ENCODE measurements at regions not wholly inside any gene's neighbourhood (a gene's known extent, or its start where the extent isn't known, plus 50 kb on each side); places are given as distances from the start of the nearest gene placed in this dataset.

DNA sequence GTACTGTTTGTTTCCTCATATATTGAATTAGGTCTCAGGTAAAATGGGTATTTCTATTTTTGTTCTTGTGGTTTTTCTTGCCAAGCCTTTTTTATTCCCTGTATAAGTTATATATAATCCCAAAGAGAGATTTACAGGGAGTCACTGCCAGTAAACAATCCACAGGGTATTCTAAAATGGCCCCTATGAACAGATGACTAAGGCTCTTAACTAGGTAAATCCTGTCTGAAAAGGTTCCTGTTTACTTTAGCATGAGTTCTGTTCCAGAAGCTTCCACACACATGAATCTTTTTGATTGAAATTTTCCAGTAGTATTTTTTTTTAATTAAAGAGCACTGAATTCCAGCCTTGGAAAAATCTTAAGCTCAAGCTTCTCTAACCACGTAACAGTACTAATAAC, 552.8 kb upstream of the CCDC179 start:
- H3K27ac Mint-ChIP-seq: no peak overlapping the region
- peaks cover 2% of the 10 kb centered on the region for H3K4me1 Mint-ChIP-seq (ENCODE audit: low read depth)
- no peaks in the 10 kb centered on the region for H3K27me3 Mint-ChIP-seq
- DNase-seq (ENCODE audit: low spot score, unreplicated experiment): no peak
- peaks cover 39% of the 10 kb centered on the region for H3K9me3 Mint-ChIP-seq (ENCODE audit: low read depth)
- TF ChIP-seq, protein P1, sequence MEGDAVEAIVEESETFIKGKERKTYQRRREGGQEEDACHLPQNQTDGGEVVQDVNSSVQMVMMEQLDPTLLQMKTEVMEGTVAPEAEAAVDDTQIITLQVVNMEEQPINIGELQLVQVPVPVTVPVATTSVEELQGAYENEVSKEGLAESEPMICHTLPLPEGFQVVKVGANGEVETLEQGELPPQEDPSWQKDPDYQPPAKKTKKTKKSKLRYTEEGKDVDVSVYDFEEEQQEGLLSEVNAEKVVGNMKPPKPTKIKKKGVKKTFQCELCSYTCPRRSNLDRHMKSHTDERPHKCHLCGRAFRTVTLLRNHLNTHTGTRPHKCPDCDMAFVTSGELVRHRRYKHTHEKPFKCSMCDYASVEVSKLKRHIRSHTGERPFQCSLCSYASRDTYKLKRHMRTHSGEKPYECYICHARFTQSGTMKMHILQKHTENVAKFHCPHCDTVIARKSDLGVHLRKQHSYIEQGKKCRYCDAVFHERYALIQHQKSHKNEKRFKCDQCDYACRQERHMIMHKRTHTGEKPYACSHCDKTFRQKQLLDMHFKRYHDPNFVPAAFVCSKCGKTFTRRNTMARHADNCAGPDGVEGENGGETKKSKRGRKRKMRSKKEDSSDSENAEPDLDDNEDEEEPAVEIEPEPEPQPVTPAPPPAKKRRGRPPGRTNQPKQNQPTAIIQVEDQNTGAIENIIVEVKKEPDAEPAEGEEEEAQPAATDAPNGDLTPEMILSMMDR (IDR thresholded peaks at IDR 0.05; ENCODE audit: unreplicated experiment): no peak
- peaks cover 3% of the 10 kb centered on the region for H3K36me3 Mint-ChIP-seq (ENCODE audit: insufficient read depth)
- no peak overlapping the region for H3K4me3 Mint-ChIP-seq (ENCODE audit: low read depth)

DNA sequence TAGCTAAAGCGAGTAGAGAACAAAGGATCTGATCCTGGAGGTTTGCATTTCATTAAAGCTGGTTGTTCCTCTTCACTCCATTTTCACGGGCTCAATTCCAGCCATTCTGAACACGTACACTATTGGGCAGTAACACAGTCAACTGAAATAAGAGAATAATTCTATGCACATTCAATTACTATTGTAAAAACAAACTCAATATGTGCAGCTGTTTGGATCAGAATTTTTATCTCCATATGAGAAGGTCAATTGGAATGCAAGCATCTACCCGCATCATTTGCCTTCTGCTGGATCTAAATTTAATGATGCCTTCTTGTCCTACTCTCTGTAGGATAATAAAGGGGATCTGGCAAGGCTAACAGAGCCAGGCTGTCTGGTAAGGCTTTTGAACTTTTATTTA, 562.8 kb upstream of the CCDC179 start:
- no peaks in the 10 kb centered on the region for H3K36me3 Mint-ChIP-seq (ENCODE audit: insufficient read depth)
- H3K27me3 Mint-ChIP-seq: no peaks in the 10 kb centered on the region
- no peak for DNase-seq (ENCODE audit: low spot score, unreplicated experiment)
- TF ChIP-seq, protein P1 (IDR thresholded peaks at IDR 0.05; ENCODE audit: unreplicated experiment): no peak
- H3K4me1 Mint-ChIP-seq (ENCODE audit: low read depth): no peaks in the 10 kb centered on the region
- H3K9me3 Mint-ChIP-seq (ENCODE audit: low read depth): no peaks in the 10 kb centered on the region
- no peak overlapping the region for H3K27ac Mint-ChIP-seq
- no peak overlapping the region for H3K4me3 Mint-ChIP-seq (ENCODE audit: low read depth)

DNA sequence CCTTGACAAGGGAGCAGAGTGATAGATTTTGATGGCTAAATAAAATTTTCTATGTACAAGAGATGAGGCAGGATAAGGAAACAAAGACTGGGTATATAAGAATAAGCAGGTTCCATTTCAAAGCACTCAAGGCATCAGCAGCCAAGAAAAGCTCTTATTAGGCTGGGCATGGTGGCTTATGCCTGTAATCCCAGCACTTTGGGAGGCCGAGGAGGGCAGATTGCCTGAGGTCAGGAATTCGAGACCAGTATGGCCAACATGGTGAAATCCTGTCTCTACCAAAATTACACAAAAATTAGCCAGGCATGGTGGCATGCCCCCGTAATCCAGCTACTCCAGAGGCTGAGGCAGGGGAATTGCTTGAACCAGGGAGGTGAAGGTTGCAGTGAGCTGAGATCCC, 563.4 kb upstream of the CCDC179 start:
- H3K4me3 Mint-ChIP-seq (ENCODE audit: low read depth): no peak overlapping the region
- H3K36me3 Mint-ChIP-seq (ENCODE audit: insufficient read depth): no peaks in the 10 kb centered on the region
- H3K27ac Mint-ChIP-seq: no peak overlapping the region

DNA sequence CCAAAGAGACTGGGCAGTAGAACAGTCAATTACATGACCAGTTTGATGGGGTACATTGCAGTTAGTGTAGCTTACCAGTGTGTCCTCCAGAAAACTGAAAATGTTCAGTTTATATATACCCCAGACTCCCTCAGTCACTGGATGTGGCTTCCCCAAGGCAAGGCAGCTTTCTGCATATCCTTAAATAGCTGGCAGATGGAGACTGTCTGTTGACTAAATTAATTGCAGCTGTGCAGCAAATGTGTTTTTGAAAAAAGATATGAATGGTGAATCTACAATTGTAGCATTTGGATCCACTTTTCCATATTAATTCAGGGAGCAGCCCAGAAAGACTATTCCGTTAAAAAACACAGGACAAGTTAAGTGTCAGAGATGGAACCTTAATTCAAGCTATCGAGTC, 565.1 kb upstream of the CCDC179 start:
- no peaks in the 10 kb centered on the region for H3K36me3 Mint-ChIP-seq (ENCODE audit: insufficient read depth)
- H3K27me3 Mint-ChIP-seq: no peaks in the 10 kb centered on the region
- TF ChIP-seq, protein P1 (IDR thresholded peaks at IDR 0.05; ENCODE audit: unreplicated experiment): no peak
- no peaks in the 10 kb centered on the region for H3K4me1 Mint-ChIP-seq (ENCODE audit: low read depth)
- no peak overlapping the region for H3K4me3 Mint-ChIP-seq (ENCODE audit: low read depth)
- H3K27ac Mint-ChIP-seq: no peak overlapping the region
- no peaks in the 10 kb centered on the region for H3K9me3 Mint-ChIP-seq (ENCODE audit: low read depth)
- no peak for DNase-seq (ENCODE audit: low spot score, unreplicated experiment)

More for the DNA sequence above, 563.4 kb upstream of the CCDC179 start:
- DNase-seq (ENCODE audit: low spot score, unreplicated experiment): no peak
- H3K4me1 Mint-ChIP-seq (ENCODE audit: low read depth): no peaks in the 10 kb centered on the region
- no peaks in the 10 kb centered on the region for H3K9me3 Mint-ChIP-seq (ENCODE audit: low read depth)
- H3K27me3 Mint-ChIP-seq: no peaks in the 10 kb centered on the region
- TF ChIP-seq, protein P1 (IDR thresholded peaks at IDR 0.05; ENCODE audit: unreplicated experiment): no peak

DNA sequence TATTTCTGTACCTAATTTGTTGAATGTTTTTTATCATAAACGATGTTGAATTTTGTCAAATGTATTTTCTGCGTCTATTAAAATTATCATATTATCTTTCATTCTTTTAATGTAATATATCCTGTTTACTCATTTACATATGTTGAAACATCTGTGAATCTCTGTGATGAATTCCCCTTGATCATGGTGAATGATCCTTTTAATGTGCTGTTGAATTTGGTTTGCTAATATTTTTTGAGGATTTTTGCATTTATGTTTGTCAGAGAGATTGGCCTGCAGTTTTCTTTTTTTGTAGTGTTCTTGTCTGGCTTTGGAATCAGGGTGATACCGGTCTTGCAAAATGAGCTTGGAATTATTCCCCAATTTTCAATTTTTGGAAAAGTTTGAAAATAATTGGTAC, 569.3 kb upstream of the CCDC179 start:
- Mint-ChIP-seq H3K27me3 (no peaks in the 10 kb centered on the region), H3K27ac (no peak overlapping the region), H3K9me3 (ENCODE audit: low read depth) (no peaks in the 10 kb centered on the region), H3K4me1 (ENCODE audit: low read depth) (no peaks in the 10 kb centered on the region), H3K4me3 (ENCODE audit: low read depth) (no peak overlapping the region), H3K36me3 (ENCODE audit: insufficient read depth) (no peaks in the 10 kb centered on the region)
- no peak for DNase-seq (ENCODE audit: low spot score, unreplicated experiment)
- TF ChIP-seq, protein P1 (IDR thresholded peaks at IDR 0.05; ENCODE audit: unreplicated experiment): no peak

Measured in progenitor cell of endocrine pancreas (in vitro differentiated cells).